ENCODE measurements at regions not wholly inside any gene's neighbourhood (a gene's known extent, or its start where the extent isn't known, plus 50 kb on each side); places are given as distances from the start of the nearest gene placed in this dataset.
"Not testable (repeated sequence)": the region's sequence is repeated elsewhere in the genome, so short reads cannot be mapped to it uniquely, and the experiment has no call there.

- DNase-seq: no peak
Observed at GRCh38 chrX:145881175-145881995, 63.8 kb downstream of the SLITRK2 start.

DNA sequence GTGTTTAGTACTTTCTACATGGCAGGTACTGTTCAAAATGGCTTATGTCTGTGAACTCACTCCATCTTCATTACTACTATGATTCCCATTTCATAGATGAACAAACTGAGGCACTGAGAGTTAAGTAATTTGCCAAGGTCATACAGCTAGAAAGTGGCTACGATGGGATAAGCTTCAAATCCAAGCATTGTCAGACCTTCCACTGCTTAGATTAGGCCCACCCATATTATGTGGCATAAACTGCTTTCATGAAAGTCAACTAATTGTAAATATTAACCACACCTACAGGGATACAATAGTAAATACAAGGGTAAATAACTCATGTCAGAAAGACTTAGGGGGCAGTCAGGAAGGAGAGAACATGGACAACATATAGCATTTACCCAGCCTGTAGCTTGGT is 68.8 kb downstream of the SLITRK2 start:
- no peak for DNase-seq

GRCh38 chrX:145910017-145910416 is 92.4 kb downstream of the SLITRK2 start:
- DNase-seq: no peak

GRCh38 chrX:145919400-145919799 is 101.8 kb downstream of the SLITRK2 start:
- no peak for DNase-seq

DNA sequence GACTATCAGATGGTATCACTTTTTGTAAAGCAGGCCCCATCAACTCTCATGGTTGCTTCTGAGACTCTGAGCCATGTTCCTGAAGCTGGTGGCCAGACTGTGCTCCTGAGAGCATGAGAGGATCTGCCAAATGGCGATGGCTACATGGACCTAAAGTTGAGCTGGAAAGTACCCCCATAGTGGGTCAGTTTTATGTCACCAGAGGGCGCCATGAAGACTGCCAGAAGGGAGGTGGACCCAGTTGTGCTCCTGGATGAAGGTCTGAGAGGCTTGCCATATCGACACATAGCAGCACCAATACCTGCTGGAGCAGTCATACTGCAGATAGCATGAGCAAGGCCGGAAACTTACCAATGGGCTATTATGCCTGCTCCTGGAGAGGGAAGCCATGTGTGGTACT is 105.7 kb downstream of the SLITRK2 start:
- no peak for DNase-seq

GRCh38 chrX:145936769-145937168 is 119.1 kb downstream of the SLITRK2 start:
- DNase-seq: no peak

DNA sequence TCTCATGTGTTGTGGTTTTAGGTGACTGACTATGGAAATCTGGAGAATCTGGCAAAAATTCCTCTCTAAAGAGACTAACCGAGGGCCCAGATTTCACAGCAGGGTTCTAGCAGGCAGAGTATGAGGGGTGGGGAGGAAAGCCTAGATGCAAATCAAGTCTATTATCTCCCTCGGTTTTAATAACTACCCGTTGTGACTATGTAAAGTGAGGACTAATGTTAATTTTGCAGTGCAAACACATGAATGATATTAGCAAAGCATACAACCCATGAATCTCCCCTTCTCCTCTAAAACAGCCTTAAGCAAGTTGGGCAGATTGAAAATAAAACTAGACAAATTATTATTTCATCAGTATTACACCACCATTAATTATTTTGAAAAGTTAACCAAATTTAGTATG is 131.4 kb downstream of the SLITRK2 start:
- no peak for DNase-seq

GRCh38 chrX:145953628-145954027 is 136.0 kb downstream of the SLITRK2 start:
- no peak for DNase-seq

- DNase-seq: no peak
Observed at GRCh38 chrX:145990051-145990450, 172.4 kb downstream of the SLITRK2 start.

GRCh38 chrX:146006637-146007036 is 189.0 kb downstream of the SLITRK2 start:
- DNase-seq: no peak

DNA sequence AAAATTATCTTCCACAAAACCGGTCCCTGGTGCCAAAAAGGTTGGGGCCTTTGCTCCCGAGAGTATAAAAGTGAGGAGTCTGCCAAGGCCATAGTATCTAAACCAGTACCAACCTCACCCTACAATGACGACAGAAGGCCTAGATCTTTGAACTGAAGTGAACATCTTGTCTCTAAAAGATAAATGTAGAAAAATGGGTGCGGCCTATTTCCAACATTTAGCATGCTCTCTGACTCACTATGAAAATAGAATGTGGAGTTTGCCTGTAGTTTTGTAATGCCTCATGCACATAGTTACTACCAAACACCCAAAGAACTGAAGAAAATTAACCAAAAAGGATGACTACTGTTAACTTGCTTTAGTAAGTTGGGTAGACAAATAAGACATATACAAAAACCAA is 218.4 kb downstream of the SLITRK2 start:
- no peak for DNase-seq

DNA sequence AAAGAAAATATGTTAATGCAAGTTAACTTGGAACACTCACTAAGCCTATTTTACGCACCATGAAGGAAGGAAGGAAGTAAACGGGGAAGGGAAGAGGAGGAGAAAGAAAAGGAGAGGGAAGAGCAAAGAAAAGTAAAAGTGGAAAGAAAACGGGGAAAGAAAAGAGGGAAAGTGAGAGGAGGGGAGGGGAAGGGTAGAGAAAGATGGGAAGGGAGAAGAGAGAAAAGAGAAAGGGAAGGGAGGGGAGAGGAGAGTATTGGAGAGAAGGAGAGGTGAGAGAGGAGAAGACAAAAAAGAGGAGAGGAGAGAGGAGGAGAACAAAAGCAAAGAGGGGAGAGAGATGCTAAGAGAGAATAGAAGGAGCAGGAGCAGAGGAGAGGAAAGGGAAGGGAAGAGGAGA is 224.1 kb downstream of the SLITRK2 start:
- no peak for DNase-seq

- DNase-seq: not testable (repeated sequence)
Observed at GRCh38 chrX:146046011-146046715, 228.5 kb downstream of the SLITRK2 start.

GRCh38 chrX:146049568-146049967 is 231.9 kb downstream of the SLITRK2 start:
- not testable (repeated sequence) for DNase-seq

DNA sequence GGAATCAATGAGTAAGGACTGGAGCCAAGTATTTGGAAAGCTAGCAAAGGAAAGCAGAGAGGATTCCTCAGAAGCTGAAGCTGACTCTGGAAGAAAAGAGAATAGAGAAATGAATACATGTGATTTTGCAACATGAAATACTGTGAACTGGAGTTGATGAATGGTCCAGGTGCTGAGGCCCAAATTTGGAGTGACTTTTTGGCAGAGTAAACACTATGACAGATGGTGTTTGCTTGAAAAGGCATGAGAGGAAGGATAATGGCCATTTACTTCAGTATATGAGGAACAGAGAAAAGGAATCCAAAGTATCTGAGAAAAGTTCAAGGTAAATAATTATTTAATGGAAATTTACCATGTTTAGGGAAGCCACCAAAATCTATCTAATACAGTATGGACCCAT is 236.7 kb downstream of the SLITRK2 start:
- DNase-seq: no peak

DNA sequence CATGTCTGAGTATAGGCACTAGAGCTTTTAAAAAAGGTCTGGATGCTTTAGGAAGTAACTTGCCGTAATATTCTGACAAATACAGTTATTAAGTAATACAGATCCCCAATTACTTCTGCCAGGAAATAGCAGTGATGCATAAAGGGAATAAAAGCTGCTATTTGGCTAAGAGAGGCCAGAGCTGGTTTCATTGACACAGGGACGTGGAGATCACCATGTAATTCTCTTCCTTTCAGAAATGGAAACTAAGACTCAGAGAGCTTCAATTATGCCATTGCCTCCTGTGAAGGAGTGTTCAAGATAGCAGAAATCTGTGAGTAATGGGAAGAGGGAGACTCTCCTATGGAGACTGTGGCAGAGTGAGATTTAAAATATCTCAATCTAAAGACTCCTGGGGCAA is 238.1 kb downstream of the SLITRK2 start:
- DNase-seq: no peak

- no peak for DNase-seq
Observed at GRCh38 chrX:146056511-146057081, 239.0 kb downstream of the SLITRK2 start.

DNA sequence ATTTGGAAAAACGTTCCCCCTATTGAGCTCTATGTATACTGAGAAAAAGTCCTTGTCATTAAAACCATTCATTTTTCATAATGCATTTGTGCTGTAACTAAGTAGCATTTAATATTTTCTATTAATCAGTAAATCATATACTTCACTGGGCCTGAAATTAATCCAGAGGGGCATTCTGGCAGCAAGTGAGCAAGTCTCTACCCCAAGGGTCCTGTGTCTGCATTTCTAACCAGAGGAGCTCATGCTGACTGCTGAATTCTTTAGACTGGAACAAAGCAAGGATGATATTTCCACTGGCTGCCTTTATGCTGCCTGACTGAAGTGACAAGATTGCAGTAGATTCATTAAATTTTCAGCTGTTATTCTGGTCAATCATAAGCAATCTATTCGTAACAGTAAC is 246.5 kb downstream of the SLITRK2 start:
- no peak for DNase-seq

GRCh38 chrX:146090732-146091131 is 273.1 kb downstream of the SLITRK2 start:
- DNase-seq: no peak

- no peak for DNase-seq
Observed at GRCh38 chrX:146109362-146109761, 291.7 kb downstream of the SLITRK2 start.

DNA sequence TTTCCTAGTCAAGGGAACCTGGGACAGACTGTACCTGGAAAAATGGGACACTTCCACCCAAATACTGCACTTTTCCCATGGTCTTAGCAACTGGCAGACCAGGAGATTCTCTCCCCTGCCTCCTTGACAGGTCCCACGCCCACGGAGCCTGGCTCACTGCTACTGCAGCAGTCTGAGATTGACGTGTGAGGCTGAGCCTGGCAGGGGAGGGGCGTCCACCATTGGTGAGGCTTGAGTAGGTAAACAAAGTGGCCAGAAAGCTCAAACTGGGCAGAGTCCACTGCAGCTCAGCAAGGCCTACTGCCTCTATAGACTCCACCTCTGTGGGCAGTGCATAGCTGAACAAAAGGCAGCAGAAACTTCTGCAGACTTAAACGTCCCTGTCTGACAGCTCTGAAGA is 301.4 kb downstream of the SLITRK2 start:
- not testable (repeated sequence) for DNase-seq

DNA sequence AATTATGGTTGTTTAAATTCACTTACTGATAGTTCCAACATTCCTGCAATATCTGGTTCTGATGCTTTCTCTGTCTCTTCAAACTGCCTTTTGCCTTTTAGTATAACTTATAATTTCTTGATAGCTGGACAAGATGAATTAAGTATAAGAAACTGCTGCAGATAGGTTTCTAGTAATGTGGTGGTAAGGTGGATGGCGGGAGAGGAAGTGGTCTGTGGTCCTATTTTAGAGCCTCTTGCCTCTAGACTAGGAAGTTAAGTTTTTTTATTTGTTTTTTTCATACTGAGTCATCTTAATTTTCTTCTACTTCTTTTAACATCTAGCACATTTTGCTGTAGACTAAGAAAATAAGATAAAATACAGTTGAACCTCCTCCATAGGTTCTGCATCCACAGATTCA is 310.0 kb downstream of the SLITRK2 start:
- DNase-seq: no peak

GRCh38 chrX:146141221-146141620 is 323.6 kb downstream of the SLITRK2 start:
- no peak for DNase-seq

DNA sequence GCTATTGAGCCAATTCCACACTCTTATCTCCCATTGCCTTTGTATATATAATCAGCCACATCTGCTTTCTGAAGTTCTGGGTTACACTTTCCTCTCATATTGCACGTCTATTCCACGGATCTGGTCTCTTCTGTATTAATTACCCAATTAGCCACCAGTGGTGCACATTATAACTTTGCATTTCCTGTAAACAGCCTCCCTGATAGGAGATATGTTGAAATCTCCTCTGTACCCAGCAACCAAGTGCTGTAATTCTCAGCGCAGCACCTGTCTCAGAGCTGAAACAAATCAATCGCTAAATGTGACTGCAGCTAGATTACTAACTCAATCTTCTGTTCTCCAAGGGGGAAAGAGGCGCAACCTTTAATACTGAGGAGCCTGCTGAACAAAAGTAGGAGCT is 326.4 kb downstream of the SLITRK2 start:
- no peak for DNase-seq

Data from NCI-H1092 (cell line).